Activated naive CD4-positive, alpha-beta T cell treated with anti-CD3 and anti-CD28 coated beads, Interleukin-2, amount 50 U/mL, for 72 hours (primary cell): ENCODE measurements at regions not wholly inside any gene's neighbourhood (a gene's known extent, or its start where the extent isn't known, plus 50 kb on each side); places are given as distances from the start of the nearest gene placed in this dataset.

Experiments used
- ATAC-seq, 2 donors: fragments of 150-1000 bp; cut with Tn5 transposase; 2 replicates each; pipeline ENCODE4 v1.10.0; 2021; ENCODE audit warnings: mild to moderate bottlenecking in 2 of 2, moderate library complexity in 2 of 2
- DNase-seq, 2 donors: peaks; one replicate each; pipeline ENCODE4 v3.0.0; 2021 to 2022; ENCODE audit warnings: low spot score in 2 of 2
- H3K27ac Mint-ChIP-seq, 2 donors: one replicate each; pipeline ENCODE4 v1.8.0; 2022; ENCODE audit warnings: mild to moderate bottlenecking in 2 of 2, mixed read lengths in 2 of 2
- H3K36me3 Mint-ChIP-seq, 2 donors: one replicate each; pipeline ENCODE4 v1.8.0; 2022; ENCODE audit warnings: mixed read lengths in 2 of 2
- H3K9me3 Mint-ChIP-seq, 2 donors: one replicate each; pipeline ENCODE4 v1.8.0; 2022; ENCODE audit warnings: mixed read lengths in 2 of 2

DNA sequence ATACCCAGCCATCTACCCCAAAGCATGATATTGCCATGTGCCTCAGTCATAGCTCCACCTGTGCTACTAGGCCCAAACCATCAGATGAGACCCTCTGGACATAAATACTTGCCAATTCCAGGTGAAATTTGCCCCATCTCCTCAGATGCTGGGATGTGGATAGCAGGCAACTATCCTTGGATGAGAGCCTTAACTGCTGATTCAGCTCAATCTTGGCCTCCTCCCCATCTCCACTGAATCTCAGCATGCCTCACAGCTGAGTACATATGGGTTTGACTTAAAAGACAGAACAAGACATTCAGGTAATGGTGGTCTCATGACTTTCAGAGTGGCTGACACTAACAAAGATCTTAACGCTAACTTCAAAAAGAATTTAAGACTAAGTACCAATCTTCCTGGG lies 50.8 kb upstream of the KLHL13 start:
- Mint-ChIP-seq H3K36me3 (no peaks in the 10 kb centered on the region), H3K9me3 (no peaks in the 10 kb centered on the region), H3K27ac (no peak overlapping the region)
- ATAC-seq (no peak), DNase-seq (no peak)

GRCh38 chrX:118171356-118171755 lies 54.7 kb upstream of the KLHL13 start:
- no peaks in the 10 kb centered on the region for H3K9me3 Mint-ChIP-seq
- H3K36me3 Mint-ChIP-seq: no peaks in the 10 kb centered on the region
- ATAC-seq (no peak), DNase-seq (no peak)
- H3K27ac Mint-ChIP-seq: no peak overlapping the region

DNA sequence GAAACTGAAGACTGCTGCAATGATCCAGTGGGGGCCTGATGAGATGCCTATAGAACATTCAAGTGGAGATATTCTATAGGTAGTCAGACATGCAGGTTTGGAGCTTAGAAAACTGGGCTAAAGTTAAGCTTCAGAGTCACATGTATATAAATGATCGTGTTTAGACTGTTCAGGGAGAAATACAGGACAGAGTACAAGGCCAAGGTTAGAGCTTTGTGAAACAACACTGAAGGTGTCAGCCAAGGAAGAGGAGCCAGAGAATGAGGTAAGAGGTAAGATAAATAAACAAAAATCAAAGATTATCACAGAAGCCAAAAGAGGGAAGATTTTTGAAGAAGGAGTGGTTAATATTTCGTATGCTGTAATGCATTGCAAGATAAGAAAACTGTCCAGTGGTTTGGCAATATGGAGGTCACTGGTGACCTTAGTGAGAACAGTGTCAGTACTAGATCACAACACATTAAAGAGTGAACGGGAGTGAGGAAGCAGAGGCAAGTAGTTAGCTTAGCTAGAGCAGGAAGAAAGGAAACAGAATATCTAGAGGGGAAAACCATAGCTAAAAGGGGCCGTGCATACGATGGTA lies 58.0 kb upstream of the KLHL13 start:
- no peaks in the 10 kb centered on the region for H3K9me3 Mint-ChIP-seq
- ATAC-seq (no peak), DNase-seq (no peak)
- no peak overlapping the region for H3K27ac Mint-ChIP-seq
- no peaks in the 10 kb centered on the region for H3K36me3 Mint-ChIP-seq

GRCh38 chrX:118177708-118178107 lies 61.1 kb upstream of the KLHL13 start:
- no peak for DNase-seq
- Mint-ChIP-seq H3K36me3 (no peaks in the 10 kb centered on the region), H3K27ac (no peak overlapping the region), H3K9me3 (no peaks in the 10 kb centered on the region)
- no peak for ATAC-seq

GRCh38 chrX:118178450-118178849 lies 61.8 kb upstream of the KLHL13 start:
- no peak overlapping the region for H3K27ac Mint-ChIP-seq
- no peak for ATAC-seq
- no peaks in the 10 kb centered on the region for H3K36me3 Mint-ChIP-seq
- DNase-seq: no peak
- no peaks in the 10 kb centered on the region for H3K9me3 Mint-ChIP-seq

DNA sequence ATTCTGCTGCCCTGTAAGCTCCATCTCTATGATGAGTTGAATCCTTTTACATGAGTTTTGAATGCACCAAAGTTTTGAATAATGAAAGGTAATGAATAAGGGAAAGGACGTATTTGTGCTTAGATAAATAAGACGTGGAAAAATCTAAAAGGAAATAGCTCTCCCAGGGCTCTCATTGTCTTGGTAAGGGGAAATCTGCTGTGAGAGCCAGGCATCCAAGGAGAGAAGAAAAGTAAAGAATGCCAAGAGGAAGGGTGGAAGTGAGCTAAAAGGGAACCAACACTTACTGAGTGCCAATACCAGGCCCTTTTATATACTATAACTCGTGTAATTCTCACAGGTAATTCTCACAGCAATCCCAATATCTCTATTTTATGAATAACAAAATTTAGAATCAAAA lies 62.6 kb upstream of the KLHL13 start:
- H3K36me3 Mint-ChIP-seq: no peaks in the 10 kb centered on the region
- ATAC-seq: no peak
- no peaks in the 10 kb centered on the region for H3K9me3 Mint-ChIP-seq
- DNase-seq: no peak
- H3K27ac Mint-ChIP-seq: no peak overlapping the region

GRCh38 chrX:118179718-118180117 lies 63.1 kb upstream of the KLHL13 start:
- DNase-seq: no peak
- Mint-ChIP-seq H3K36me3 (no peaks in the 10 kb centered on the region), H3K9me3 (no peaks in the 10 kb centered on the region), H3K27ac (no peak overlapping the region)
- ATAC-seq: no peak

DNA sequence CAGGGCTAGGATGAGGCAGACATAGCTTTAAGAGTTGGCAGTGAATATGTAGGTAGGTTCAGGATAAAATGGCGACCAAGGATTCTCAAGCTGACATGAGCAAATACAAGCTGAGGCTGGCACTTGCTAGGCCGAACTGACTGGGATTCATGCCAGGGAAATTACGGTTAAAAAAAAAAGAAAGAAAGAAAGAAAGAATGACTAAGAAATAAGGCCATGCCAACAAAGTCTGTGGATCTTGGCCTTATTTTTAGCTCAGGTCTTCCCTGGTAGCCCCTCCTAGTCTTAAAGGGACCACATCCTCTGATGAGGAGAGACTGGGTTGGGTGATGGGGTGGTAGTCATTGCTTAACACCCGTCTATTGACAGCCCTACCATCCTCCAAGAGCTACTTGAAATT lies 64.4 kb upstream of the KLHL13 start:
- Mint-ChIP-seq H3K36me3 (no peaks in the 10 kb centered on the region), H3K27ac (no peak overlapping the region), H3K9me3 (no peaks in the 10 kb centered on the region)
- no peak for DNase-seq
- no peak for ATAC-seq

- Mint-ChIP-seq H3K36me3 (no peaks in the 10 kb centered on the region), H3K9me3 (no peaks in the 10 kb centered on the region), H3K27ac (no peak overlapping the region)
- ATAC-seq (no peak), DNase-seq (no peak)
Measured at GRCh38 chrX:118182025-118182424, 65.4 kb upstream of the KLHL13 start.

DNA sequence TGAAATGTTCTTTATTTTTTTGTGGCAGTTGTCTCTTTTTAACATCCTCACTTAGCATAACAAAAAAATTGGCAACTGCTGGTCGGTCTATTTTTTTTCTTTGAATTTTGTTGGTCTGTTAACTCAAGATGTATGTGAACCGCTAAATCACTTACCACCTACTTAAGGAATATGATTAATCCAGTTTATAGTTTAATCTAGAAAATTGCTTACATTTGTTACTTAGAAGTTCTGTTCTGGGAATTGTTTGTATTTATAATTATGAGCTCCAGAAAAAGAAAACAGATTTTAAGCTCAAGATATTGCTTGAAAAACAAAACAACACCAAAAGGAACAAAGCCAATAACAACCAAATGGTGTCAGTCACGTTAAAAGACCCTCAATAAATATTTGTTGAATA lies 66.1 kb upstream of the KLHL13 start:
- no peak overlapping the region for H3K27ac Mint-ChIP-seq
- DNase-seq: no peak
- no peaks in the 10 kb centered on the region for H3K36me3 Mint-ChIP-seq
- H3K9me3 Mint-ChIP-seq: no peaks in the 10 kb centered on the region
- ATAC-seq: no peak

- no peak for ATAC-seq
- Mint-ChIP-seq H3K36me3 (no peaks in the 10 kb centered on the region), H3K9me3 (no peaks in the 10 kb centered on the region), H3K27ac (no peak overlapping the region)
- no peak for DNase-seq
Measured at GRCh38 chrX:118183606-118184005, 67.0 kb upstream of the KLHL13 start.

- H3K9me3 Mint-ChIP-seq: no peaks in the 10 kb centered on the region
- ATAC-seq (no peak), DNase-seq (no peak)
- no peaks in the 10 kb centered on the region for H3K36me3 Mint-ChIP-seq
- H3K27ac Mint-ChIP-seq: no peak overlapping the region
Measured at GRCh38 chrX:118187100-118187499, 70.5 kb upstream of the KLHL13 start.

DNA sequence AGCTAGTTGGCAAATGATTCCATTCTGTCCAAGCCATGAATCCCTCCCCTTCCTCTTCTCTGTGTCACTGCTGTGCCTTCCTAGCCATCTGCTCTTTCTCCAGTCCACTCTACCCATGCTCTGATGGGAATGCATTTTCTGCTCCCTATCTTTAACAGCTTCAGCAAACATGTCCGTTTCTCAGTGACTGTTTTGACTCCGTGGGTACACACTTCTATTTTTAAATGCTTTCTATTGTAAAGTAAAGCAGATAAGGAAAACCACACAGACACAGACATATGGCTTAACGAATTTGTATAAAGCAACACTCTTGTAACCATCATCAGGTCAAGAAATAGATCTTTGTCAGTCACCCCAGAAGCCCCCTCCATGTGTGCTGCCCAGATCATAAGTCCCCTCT lies 72.4 kb upstream of the KLHL13 start:
- no peak for ATAC-seq
- H3K27ac Mint-ChIP-seq: no peak overlapping the region

DNA sequence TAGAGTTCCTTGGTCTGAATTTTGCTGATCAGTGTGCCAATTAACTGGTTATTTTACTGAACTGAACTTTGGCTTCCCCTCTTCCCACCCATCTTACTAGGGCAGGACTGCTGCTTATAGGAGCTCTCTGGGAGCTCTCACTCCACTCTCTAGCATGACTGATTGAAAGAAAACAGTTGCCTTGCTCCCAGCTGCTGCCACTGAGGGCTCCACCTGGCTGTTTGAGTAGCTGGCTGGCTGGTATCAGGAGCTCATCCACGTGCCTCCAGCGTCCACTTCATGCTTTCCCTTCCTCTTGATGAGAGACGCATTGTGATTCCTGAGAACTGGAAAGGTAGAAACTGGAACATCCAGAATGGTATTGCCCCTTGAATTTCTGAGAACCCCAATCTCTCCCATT lies 73.0 kb upstream of the KLHL13 start:
- Mint-ChIP-seq H3K9me3 (no peaks in the 10 kb centered on the region), H3K36me3 (no peaks in the 10 kb centered on the region), H3K27ac (no peak overlapping the region)
- no peak for ATAC-seq
- no peak for DNase-seq

More for the DNA sequence above, 72.4 kb upstream of the KLHL13 start:
- Mint-ChIP-seq H3K9me3 (no peaks in the 10 kb centered on the region), H3K36me3 (no peaks in the 10 kb centered on the region)
- DNase-seq: no peak

- ATAC-seq: no peak
Measured at GRCh38 chrX:118197730-118198129, 81.1 kb upstream of the KLHL13 start.

DNA sequence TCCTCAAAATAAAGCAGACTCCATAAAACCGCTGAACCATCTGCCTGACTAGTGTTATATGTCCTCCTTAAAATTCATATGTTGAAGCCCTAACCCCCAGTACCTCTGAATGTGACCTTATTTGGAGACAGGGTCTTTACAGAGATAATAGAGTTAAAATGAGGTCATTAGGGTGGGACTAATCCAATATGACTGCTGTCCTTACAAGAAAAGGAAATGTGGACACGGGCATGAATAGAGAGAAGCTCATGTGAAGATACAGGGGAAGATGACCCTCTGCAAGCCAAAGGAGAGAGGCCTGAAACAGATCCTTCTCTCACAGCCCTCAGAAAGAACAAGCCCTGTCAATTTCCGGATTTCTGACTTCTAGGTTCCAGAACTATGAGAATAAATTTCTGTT lies 82.0 kb upstream of the KLHL13 start:
- DNase-seq (no peak), ATAC-seq (no peak)
- H3K9me3 Mint-ChIP-seq: no peaks in the 10 kb centered on the region
- H3K27ac Mint-ChIP-seq: no peak overlapping the region
- H3K36me3 Mint-ChIP-seq: no peaks in the 10 kb centered on the region

More at GRCh38 chrX:118197730-118198129, 81.1 kb upstream of the KLHL13 start:
- DNase-seq: no peak
- Mint-ChIP-seq H3K36me3 (no peaks in the 10 kb centered on the region), H3K9me3 (no peaks in the 10 kb centered on the region), H3K27ac (no peak overlapping the region)

DNA sequence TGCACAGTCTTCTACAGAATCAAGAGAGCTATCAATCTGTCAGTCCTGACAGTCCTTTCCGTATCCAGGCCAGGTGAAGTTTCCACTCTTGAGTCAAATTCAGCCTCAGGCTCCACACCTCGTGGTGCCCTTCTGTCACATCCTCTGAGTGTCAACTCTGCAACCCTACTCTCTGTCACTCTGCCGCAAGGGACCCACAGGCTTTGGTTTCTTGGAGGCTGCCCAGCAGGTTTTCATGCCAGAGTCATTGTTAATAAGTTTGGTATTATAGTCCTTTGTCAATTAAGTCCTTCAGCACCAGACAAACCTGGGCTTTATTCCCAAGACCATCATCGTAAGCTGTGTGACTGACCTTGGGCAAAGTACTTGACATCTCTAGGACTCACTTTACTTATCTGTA lies 83.4 kb upstream of the KLHL13 start:
- ATAC-seq (no peak), DNase-seq (no peak)
- H3K27ac Mint-ChIP-seq: no peak overlapping the region
- H3K9me3 Mint-ChIP-seq: no peaks in the 10 kb centered on the region
- H3K36me3 Mint-ChIP-seq: no peaks in the 10 kb centered on the region

GRCh38 chrX:118205421-118206395 lies 89.1 kb upstream of the KLHL13 start:
- ATAC-seq: no peak
- Mint-ChIP-seq H3K27ac (no peak overlapping the region), H3K9me3 (no peaks in the 10 kb centered on the region), H3K36me3 (no peaks in the 10 kb centered on the region)
- DNase-seq: no peak
